SK-N-SH treated with all-trans-retinoic acid at 6 μM for 48 hours (cell line): ENCODE measurements at regions not wholly inside any gene's neighbourhood (a gene's known extent, or its start where the extent isn't known, plus 50 kb on each side); places are given as distances from the start of the nearest gene placed in this dataset.
A peak's percentile ranks its signal among the peaks of the same experiment; 100 is the strongest.

Source experiments
- ATAC-seq: fragments of 200-7000 bp; cut with Tn5 transposase; 3 replicates; pipeline ENCODE4 v1.9.1; 2020; ENCODE audit warnings: mild to moderate bottlenecking, moderate library complexity
- ARNTL ChIP-seq: fragments of 450-650 bp; formaldehyde crosslinking; IDR thresholded peaks from 2 replicates; pipeline ENCODE4 v1.5.0; 2020; ENCODE audit warnings: low read depth, mild to moderate bottlenecking, moderate library complexity, borderline replicate concordance
- BACH2 ChIP-seq: fragments of 250-450 bp; sonication (Bioruptor Pico); IDR thresholded peaks from 2 replicates; pipeline ENCODE4 v1.9.0; 2021; ENCODE audit warnings: mild to moderate bottlenecking, borderline replicate concordance
- CREB5 ChIP-seq: fragments of 250-450 bp; sonication (Bioruptor Pico); IDR thresholded peaks from 2 replicates; pipeline ENCODE4 v1.5.1; 2020; ENCODE audit warnings: low read depth, mild to moderate bottlenecking, moderate library complexity
- CSDC2 ChIP-seq: fragments of 250-450 bp; sonication (Bioruptor Pico); IDR thresholded peaks from 2 replicates; pipeline ENCODE4 v1.5.0; 2020; ENCODE audit warnings: mild to moderate bottlenecking, moderate library complexity
- CSRNP3 ChIP-seq: fragments of 250-450 bp; sonication (Bioruptor Pico); IDR thresholded peaks from 2 replicates; pipeline ENCODE4 v1.5.1; 2021; ENCODE audit warnings: mild to moderate bottlenecking, moderate library complexity
- ESRRG ChIP-seq: fragments of 250-450 bp; sonication (Bioruptor Pico); IDR thresholded peaks from 2 replicates; pipeline ENCODE4 v1.6.1; 2021; ENCODE audit warnings: mild to moderate bottlenecking
- GLIS3 ChIP-seq: fragments of 250-450 bp; sonication (Bioruptor Pico); IDR thresholded peaks from 2 replicates; pipeline ENCODE4 v1.5.0; 2020; ENCODE audit warnings: mild to moderate bottlenecking, moderate library complexity
- ISL1 ChIP-seq: fragments of 250-450 bp; sonication (Bioruptor Pico); IDR thresholded peaks from 2 replicates; pipeline ENCODE4 v2.1.2; 2022; ENCODE audit warnings: mild to moderate bottlenecking, moderate library complexity
- OSR1 ChIP-seq: fragments of 250-450 bp; sonication (Bioruptor Pico); IDR thresholded peaks from 2 replicates; pipeline ENCODE4 v1.8.0; 2022; ENCODE audit warnings: moderate library complexity, mild to moderate bottlenecking, inconsistent platforms
- PATZ1 ChIP-seq: fragments of 250-450 bp; sonication (Bioruptor Pico); IDR thresholded peaks from 2 replicates; pipeline ENCODE4 v1.8.0; 2020; ENCODE audit warnings: mild to moderate bottlenecking, moderate library complexity, borderline replicate concordance
- PPARA ChIP-seq: fragments of 250-450 bp; sonication (Bioruptor Pico); IDR thresholded peaks from 2 replicates; pipeline ENCODE4 v1.5.0; 2020; ENCODE audit warnings: mild to moderate bottlenecking, borderline replicate concordance
- RARB ChIP-seq: fragments of 250-450 bp; sonication (Bioruptor Pico); IDR thresholded peaks from 2 replicates; pipeline ENCODE4 v1.8.0; 2021; ENCODE audit warnings: mild to moderate bottlenecking, moderate library complexity
- SNAI2 ChIP-seq: fragments of 250-450 bp; sonication (Bioruptor Pico); IDR thresholded peaks from 2 replicates; pipeline ENCODE4 v1.5.0; 2020; ENCODE audit warnings: mild to moderate bottlenecking, moderate library complexity
- TCF4 ChIP-seq: fragments of 250-450 bp; sonication (Bioruptor Pico); IDR thresholded peaks from 2 replicates; pipeline ENCODE4 v1.8.0; 2021; ENCODE audit warnings: mild to moderate bottlenecking, moderate library complexity, borderline replicate concordance
- TOX ChIP-seq: fragments of 250-450 bp; sonication (Bioruptor Pico); IDR thresholded peaks from 2 replicates; pipeline ENCODE4 v1.8.0; 2021; ENCODE audit warnings: mild to moderate bottlenecking, moderate library complexity, borderline replicate concordance
- TSHZ2 ChIP-seq: fragments of 250-450 bp; sonication (Bioruptor Pico); IDR thresholded peaks from 2 replicates; pipeline ENCODE4 v1.5.0; 2020; ENCODE audit warnings: mild to moderate bottlenecking, moderate library complexity
- ZC3H10 ChIP-seq: fragments of 250-450 bp; sonication (Bioruptor Pico); IDR thresholded peaks from 2 replicates; pipeline ENCODE4 v1.5.1; 2021; ENCODE audit warnings: mild to moderate bottlenecking, moderate library complexity
- ZFP3 ChIP-seq: fragments of 250-450 bp; sonication (Bioruptor Pico); IDR thresholded peaks from 2 replicates; pipeline ENCODE4 v1.5.0; 2020; ENCODE audit warnings: mild to moderate bottlenecking, moderate library complexity
- ZFP30 ChIP-seq: fragments of 450-650 bp; formaldehyde crosslinking; IDR thresholded peaks from 2 replicates; pipeline ENCODE4 v1.5.0; 2022; ENCODE audit warnings: mild to moderate bottlenecking, moderate library complexity
- ZNF565 ChIP-seq: fragments of 450-650 bp; formaldehyde crosslinking; conservative IDR thresholded peaks from 2 replicates; pipeline ENCODE4 v1.5.0; 2020; ENCODE audit warnings: low read depth, mild to moderate bottlenecking, moderate library complexity
- ZNF70 ChIP-seq: fragments of 450-650 bp; formaldehyde crosslinking; IDR thresholded peaks from 2 replicates; pipeline ENCODE4 v1.5.0; 2020; ENCODE audit warnings: mild to moderate bottlenecking, moderate library complexity
- ZNF8 ChIP-seq: fragments of 450-650 bp; formaldehyde crosslinking; IDR thresholded peaks from 2 replicates; pipeline ENCODE4 v1.5.0; 2020; ENCODE audit warnings: mild to moderate bottlenecking, moderate library complexity

- TF ChIP-seq SNAI2 (CRISPR knock-in tag) (no peak), ZFP30 (CRISPR knock-in tag) (no peak), CREB5 (no peak), ISL1 (no peak), OSR1 (CRISPR knock-in tag) (no peak)
- TF ChIP-seq, all 23 proteins: peak for 0
- no peak for ATAC-seq
Measured at GRCh38 chr11:15625691-15626090, 511.0 kb downstream of the INSC start.

- ATAC-seq = no peak
- TF ChIP-seq GLIS3 (CRISPR knock-in tag) = no peak
- TF ChIP-seq ZNF565 (CRISPR knock-in tag) = no peak
- TF ChIP-seq ZNF8 (CRISPR knock-in tag) = no peak
- no peak for TF ChIP-seq ESRRG (CRISPR knock-in tag)
- no peak for TF ChIP-seq ZFP30 (CRISPR knock-in tag)
- TF ChIP-seq OSR1 (CRISPR knock-in tag) = no peak
- peak; percentile 78; the same call in 1 of the 2 replicates for TF ChIP-seq CREB5
- TF ChIP-seq ISL1 = peak; percentile 64
- no peak for TF ChIP-seq CSRNP3 (CRISPR knock-in tag)
- no peak for TF ChIP-seq RARB (CRISPR knock-in tag)
- TF ChIP-seq PPARA (CRISPR knock-in tag) = no peak
Measured at GRCh38 chr11:15627560-15627959, 512.8 kb downstream of the INSC start.

GRCh38 chr11:15629690-15630321, 515.1 kb downstream of the INSC start:
- TF ChIP-seq BACH2 (CRISPR knock-in tag) = no peak
- TF ChIP-seq TCF4 (CRISPR knock-in tag) = no peak
- TF ChIP-seq ZFP3 (CRISPR knock-in tag) = no peak
- no peak for TF ChIP-seq CREB5
- no peak for TF ChIP-seq ZFP30 (CRISPR knock-in tag)
- TF ChIP-seq RARB (CRISPR knock-in tag) = no peak
- no peak for TF ChIP-seq TOX (CRISPR knock-in tag)
- TF ChIP-seq CSRNP3 (CRISPR knock-in tag) = no peak
- TF ChIP-seq OSR1 (CRISPR knock-in tag) = no peak
- no peak for TF ChIP-seq ARNTL (CRISPR knock-in tag)
- no peak for TF ChIP-seq ZC3H10 (CRISPR knock-in tag)
- no peak for TF ChIP-seq SNAI2 (CRISPR knock-in tag)
- no peak for TF ChIP-seq GLIS3 (CRISPR knock-in tag)
- TF ChIP-seq ZNF8 (CRISPR knock-in tag) = no peak
- TF ChIP-seq ZNF70 = no peak
- TF ChIP-seq ESRRG (CRISPR knock-in tag) = no peak
- TF ChIP-seq CSDC2 (CRISPR knock-in tag) = no peak
- TF ChIP-seq PATZ1 = no peak
- no peak for TF ChIP-seq TSHZ2
- no peak for TF ChIP-seq ZNF565 (CRISPR knock-in tag)
- ATAC-seq = no peak
